Esophagus (tissue), 2 donors: ENCODE measurements at regions not wholly inside any gene's neighbourhood (a gene's known extent, or its start where the extent isn't known, plus 50 kb on each side); places are given as distances from the start of the nearest gene placed in this dataset.

Source experiments
- H3K27ac ChIP-seq, 2 donors: one replicate each; pipeline ENCODE4 v1.5.1; 2013; ENCODE audit warnings: low read depth in 2 of 2, mild to moderate bottlenecking in 2 of 2, inconsistent platforms in 1 of 2, low read length in 1 of 2, moderate library complexity in 1 of 2
- H3K27me3 ChIP-seq, 2 donors: one replicate each; pipeline ENCODE4 v1.6.1; 2013; ENCODE audit warnings: low read length in 2 of 2, control low read depth in 1 of 2, mild to moderate bottlenecking in 1 of 2; ENCODE audit not compliant: insufficient read depth in 2 of 2, control insufficient read depth in 1 of 2
- H3K36me3 ChIP-seq, 2 donors: one replicate each; pipeline ENCODE4 v1.6.1; 2013; ENCODE audit warnings: low read length in 1 of 2; ENCODE audit not compliant: control insufficient read depth in 2 of 2, insufficient read depth in 2 of 2
- H3K4me1 ChIP-seq, 2 donors: one replicate each; pipeline ENCODE4 v1.6.1; 2013; ENCODE audit warnings: low read length in 1 of 2; ENCODE audit not compliant: control insufficient read depth in 2 of 2, insufficient read depth in 2 of 2
- H3K4me3 ChIP-seq, 2 donors: one replicate each; pipeline ENCODE4 v1.5.1; 2013; ENCODE audit warnings: low read length in 2 of 2, mild to moderate bottlenecking in 2 of 2, low read depth in 1 of 2, moderate library complexity in 1 of 2
- H3K9me3 ChIP-seq, 2 donors: one replicate each; pipeline ENCODE4 v1.6.1; 2013; ENCODE audit warnings: mild to moderate bottlenecking in 2 of 2, low read depth in 1 of 2, low read length in 1 of 2, moderate library complexity in 1 of 2; ENCODE audit not compliant: control insufficient read depth in 2 of 2, insufficient read depth in 1 of 2
- WGBS, 2 donors: extraction: QIAGEN DNeasy Blood & Tissue Kit; methylation state at CpG; one replicate each; pipeline ENCODE4 v1.1.7; 2013; 5-methylcytosine and 5-hydroxymethylcytosine counted together
- donor health status: healthy with polysubstance abuse.
- donor health status: Bipolar disorder and iron deficiency.

- Histone ChIP-seq H3K27ac (no peak overlapping the region), H3K36me3 (no peaks in the 10 kb centered on the region), H3K4me3 (no peak overlapping the region), H3K9me3 (peaks cover 0 to 6% of the 10 kb centered on the region in 2 donors), H3K4me1 (no peaks in the 10 kb centered on the region), H3K27me3 (no peaks in the 10 kb centered on the region)
Measured at GRCh38 chr2:21759819-21760218, 636.1 kb downstream of the TDRD15 start.

- 71 to 80% methylated on average over 2 of the region's 2 CpGs for WGBS, 2 donors
- Histone ChIP-seq H3K4me1 (no peaks in the 10 kb centered on the region), H3K9me3 (peaks cover 0 to 6% of the 10 kb centered on the region in 2 donors)
Measured at GRCh38 chr2:21761361-21761760, 637.6 kb downstream of the TDRD15 start.

GRCh38 chr2:21763501-21763900 lies 639.7 kb downstream of the TDRD15 start:
- Histone ChIP-seq H3K9me3 (peaks cover 0 to 6% of the 10 kb centered on the region in 2 donors), H3K4me3 (no peak overlapping the region), H3K4me1 (no peaks in the 10 kb centered on the region), H3K36me3 (no peaks in the 10 kb centered on the region), H3K27ac (no peak overlapping the region), H3K27me3 (no peaks in the 10 kb centered on the region)

More at GRCh38 chr2:21761361-21761760, 637.6 kb downstream of the TDRD15 start:
- Histone ChIP-seq H3K4me3 (no peak overlapping the region), H3K36me3 (no peaks in the 10 kb centered on the region), H3K27ac (no peak overlapping the region), H3K27me3 (no peaks in the 10 kb centered on the region)

- peaks cover 0 to 2% of the 10 kb centered on the region in 2 donors for H3K9me3 ChIP-seq
- no peak overlapping the region for H3K4me3 ChIP-seq
- H3K4me1 ChIP-seq = no peaks in the 10 kb centered on the region
- WGBS, 2 donors = 87 to 90% methylated on average over 1 of the region's 1 CpG
- no peak overlapping the region for H3K27ac ChIP-seq
- H3K27me3 ChIP-seq = no peaks in the 10 kb centered on the region
- no peaks in the 10 kb centered on the region for H3K36me3 ChIP-seq
Measured at GRCh38 chr2:21770787-21771186, 647.0 kb downstream of the TDRD15 start.

- Histone ChIP-seq H3K4me1 (no peaks in the 10 kb centered on the region), H3K27me3 (no peaks in the 10 kb centered on the region), H3K9me3 (peaks cover 0 to 2% of the 10 kb centered on the region in 2 donors), H3K4me3 (no peak overlapping the region), H3K36me3 (no peaks in the 10 kb centered on the region), H3K27ac (no peak overlapping the region)
- 51 to 60% methylated on average over 1 of the region's 1 CpG for WGBS, 2 donors
Measured at GRCh38 chr2:21772624-21773023, 648.9 kb downstream of the TDRD15 start.

- no peaks in the 10 kb centered on the region for H3K36me3 ChIP-seq
- no peaks in the 10 kb centered on the region for H3K27me3 ChIP-seq
- H3K27ac ChIP-seq = no peak overlapping the region
- H3K4me3 ChIP-seq = no peak overlapping the region
- H3K4me1 ChIP-seq = no peaks in the 10 kb centered on the region
- peaks cover 0 to 2% of the 10 kb centered on the region in 2 donors for H3K9me3 ChIP-seq
Measured at GRCh38 chr2:21773168-21773567, 649.4 kb downstream of the TDRD15 start.

GRCh38 chr2:21774691-21775368 lies 651.1 kb downstream of the TDRD15 start:
- no peaks in the 10 kb centered on the region for H3K4me1 ChIP-seq
- no peak overlapping the region for H3K27ac ChIP-seq
- H3K36me3 ChIP-seq = no peaks in the 10 kb centered on the region
- 40% methylated on average over 6 of the region's 6 CpGs for WGBS, 2 donors
- no peaks in the 10 kb centered on the region for H3K27me3 ChIP-seq
- H3K4me3 ChIP-seq = no peak overlapping the region
- H3K9me3 ChIP-seq = peaks cover 0 to 2% of the 10 kb centered on the region in 2 donors

GRCh38 chr2:21779786-21780185 lies 656.0 kb downstream of the TDRD15 start:
- no peak overlapping the region for H3K4me3 ChIP-seq
- 87 to 96% methylated on average over 1 of the region's 1 CpG for WGBS, 2 donors
- no peak overlapping the region for H3K27ac ChIP-seq
- H3K9me3 ChIP-seq = peaks cover 0 to 3% of the 10 kb centered on the region in 2 donors
- no peaks in the 10 kb centered on the region for H3K36me3 ChIP-seq
- H3K27me3 ChIP-seq = no peaks in the 10 kb centered on the region
- H3K4me1 ChIP-seq = no peaks in the 10 kb centered on the region

- H3K36me3 ChIP-seq = no peaks in the 10 kb centered on the region
- WGBS, 2 donors = 56 to 72% methylated on average over 2 of the region's 2 CpGs
- H3K4me3 ChIP-seq = no peak overlapping the region
- H3K4me1 ChIP-seq = no peaks in the 10 kb centered on the region
- H3K9me3 ChIP-seq = peaks cover 0 to 2% of the 10 kb centered on the region in 2 donors
- no peaks in the 10 kb centered on the region for H3K27me3 ChIP-seq
- H3K27ac ChIP-seq = no peak overlapping the region
Measured at GRCh38 chr2:21781962-21782361, 658.2 kb downstream of the TDRD15 start.

GRCh38 chr2:21782866-21783265 lies 659.1 kb downstream of the TDRD15 start:
- Histone ChIP-seq H3K36me3 (no peaks in the 10 kb centered on the region), H3K4me1 (no peaks in the 10 kb centered on the region), H3K9me3 (peaks cover 0 to 2% of the 10 kb centered on the region in 2 donors), H3K27me3 (no peaks in the 10 kb centered on the region), H3K27ac (no peak overlapping the region), H3K4me3 (no peak overlapping the region)
- WGBS, 2 donors = 67 to 68% methylated on average over 6 of the region's 6 CpGs
